Trophoblast cell (in vitro differentiated cells and primary cell): ENCODE measurements at regions not wholly inside any gene's neighbourhood (a gene's known extent, or its start where the extent isn't known, plus 50 kb on each side); places are given as distances from the start of the nearest gene placed in this dataset.

ENCODE experiments used
- DNase-seq, 2 donors: peaks; one replicate each; pipeline ENCODE4 v3.0.0-alpha.2; 2016
- H2AFZ ChIP-seq: 2 replicates; pipeline ENCODE4 v1.6.1; 2013; ENCODE audit warnings: low read length, moderate library complexity, mild to moderate bottlenecking; ENCODE audit not compliant: insufficient read depth, poor library complexity
- H2AK5ac ChIP-seq: 2 replicates; pipeline ENCODE4 v1.6.1; 2013; ENCODE audit warnings: mild to moderate bottlenecking, low read length
- H2BK120ac ChIP-seq: 2 replicates; pipeline ENCODE4 v1.6.1; 2013; ENCODE audit warnings: low read length, mild to moderate bottlenecking, moderate library complexity; ENCODE audit not compliant: insufficient read depth, poor library complexity
- H2BK12ac ChIP-seq: 2 replicates; pipeline ENCODE4 v1.6.1; 2013; ENCODE audit warnings: mild to moderate bottlenecking, low read length, moderate library complexity
- H2BK5ac ChIP-seq: 2 replicates; pipeline ENCODE4 v1.6.1; 2013; ENCODE audit warnings: low read length, low read depth, moderate library complexity, mild to moderate bottlenecking; ENCODE audit not compliant: poor library complexity
- H3K14ac ChIP-seq: 2 replicates; pipeline ENCODE4 v1.6.1; 2013; ENCODE audit warnings: mild to moderate bottlenecking, low read length
- H3K18ac ChIP-seq: 2 replicates; pipeline ENCODE4 v1.6.1; 2013; ENCODE audit warnings: mild to moderate bottlenecking, low read length
- H3K23ac ChIP-seq: 2 replicates; pipeline ENCODE4 v1.6.1; 2013; ENCODE audit warnings: low read length
- H3K27ac ChIP-seq: 2 replicates; pipeline ENCODE4 v1.5.1; 2013; ENCODE audit warnings: low read depth, mild to moderate bottlenecking, inconsistent platforms, low read length, moderate library complexity
- H3K27me3 ChIP-seq: 2 replicates; pipeline ENCODE4 v1.6.1; 2013; ENCODE audit warnings: inconsistent platforms, mild to moderate bottlenecking, low read length, moderate library complexity; ENCODE audit not compliant: insufficient read depth
- H3K36me3 ChIP-seq, 2 experiments: 1 replicate in 1 of 2; 2 replicates in 1 of 2; pipeline ENCODE4 v1.6.1; 2013; ENCODE audit warnings: low read length in 2 of 2, mild to moderate bottlenecking in 2 of 2, moderate library complexity in 1 of 2; ENCODE audit not compliant: insufficient read depth in 2 of 2, control insufficient read depth in 1 of 2
- H3K4ac ChIP-seq: 2 replicates; pipeline ENCODE4 v1.6.1; 2013; ENCODE audit warnings: low read depth, mild to moderate bottlenecking, low read length, moderate library complexity
- H3K4me1 ChIP-seq, 2 experiments: 1 replicate in 1 of 2; 2 replicates in 1 of 2; pipeline ENCODE4 v1.6.1; 2013; ENCODE audit warnings: low read length in 2 of 2, mild to moderate bottlenecking in 2 of 2, moderate library complexity in 1 of 2; ENCODE audit not compliant: insufficient read depth in 2 of 2, control insufficient read depth in 1 of 2
- H3K4me2 ChIP-seq: 2 replicates; pipeline ENCODE4 v1.6.1; 2013; ENCODE audit warnings: inconsistent platforms, mild to moderate bottlenecking, low read length, moderate library complexity
- H3K4me3 ChIP-seq: 2 replicates; pipeline ENCODE4 v1.5.1; 2013; ENCODE audit warnings: mild to moderate bottlenecking, low read depth, low read length, inconsistent platforms
- H3K79me1 ChIP-seq: one replicate; pipeline ENCODE4 v1.6.1; 2013; ENCODE audit warnings: low read length
- H3K79me2 ChIP-seq: 2 replicates; pipeline ENCODE4 v1.6.1; 2013; ENCODE audit warnings: low read length, mild to moderate bottlenecking; ENCODE audit not compliant: control insufficient read depth, insufficient read depth, poor library complexity
- H3K9ac ChIP-seq: 2 replicates; pipeline ENCODE4 v1.6.1; 2013; ENCODE audit warnings: mild to moderate bottlenecking, low read length
- H3K9me3 ChIP-seq: 2 replicates; pipeline ENCODE4 v1.6.1; 2013; ENCODE audit warnings: low read depth, mild to moderate bottlenecking, control low read depth, inconsistent platforms, low read length; ENCODE audit not compliant: insufficient read depth
- H4K12ac ChIP-seq: 2 replicates; pipeline ENCODE4 v1.6.1; 2013; ENCODE audit warnings: low read depth, mild to moderate bottlenecking, low read length, moderate library complexity
- H4K8ac ChIP-seq: 2 replicates; pipeline ENCODE4 v1.6.1; 2013; ENCODE audit warnings: low read depth, mild to moderate bottlenecking, low read length, moderate library complexity
- H4K91ac ChIP-seq: one replicate; pipeline ENCODE4 v1.6.1; 2013; ENCODE audit warnings: low read depth, mild to moderate bottlenecking, low read length, moderate library complexity
- WGBS: extraction: QIAGEN DNeasy Blood & Tissue Kit; methylation state at CpG from one replicate; pipeline ENCODE4 v1.1.7; 2013; ENCODE audit warnings: missing lambda C conversion rate; ENCODE audit not compliant: insufficient read length, insufficient coverage; ENCODE audit errors: extremely low coverage; 5-methylcytosine and 5-hydroxymethylcytosine counted together

DNA sequence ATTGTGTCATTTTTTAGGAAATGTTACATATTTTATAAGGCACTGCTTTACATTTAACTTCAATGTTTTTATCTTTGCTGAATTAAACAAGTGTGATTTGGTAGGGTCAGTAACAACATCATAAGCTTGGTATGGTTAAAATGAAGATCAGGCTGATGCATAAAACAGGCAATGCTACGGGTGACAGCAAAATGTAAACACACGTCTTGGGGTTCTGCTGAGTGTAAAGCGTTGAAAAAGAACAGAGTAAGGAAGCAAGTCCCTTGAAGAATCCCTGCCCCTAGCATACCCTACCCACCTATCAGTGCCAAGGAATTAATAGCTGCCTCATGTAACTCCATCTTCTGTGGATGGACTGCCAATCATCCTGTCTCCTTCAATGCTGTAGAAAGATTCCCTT is 157.0 kb downstream of the CBLL2 start:
- Histone ChIP-seq H3K4me3 (no peak overlapping the region), H3K9me3 (no peaks in the 10 kb centered on the region), H2AFZ (no peak overlapping the region), H2BK12ac (no peak overlapping the region), H3K27ac (no peak overlapping the region), H3K79me2 (no peaks in the 10 kb centered on the region), H3K9ac (no peak overlapping the region), H3K14ac (no peak overlapping the region), H3K4me1 (no peaks in the 10 kb centered on the region), H2BK5ac (no peak overlapping the region), H3K27me3 (no peaks in the 10 kb centered on the region), H3K4ac (no peak overlapping the region), H3K23ac (no peak overlapping the region), H2BK120ac (no peak overlapping the region), H3K79me1 (no peaks in the 10 kb centered on the region), H3K36me3 (no peaks in the 10 kb centered on the region), H4K8ac (no peak overlapping the region), H3K4me2 (no peak overlapping the region), H4K91ac (no peak overlapping the region), H4K12ac (no peak overlapping the region), H2AK5ac (no peak overlapping the region), H3K18ac (no peak overlapping the region)
- WGBS = no CpG with 5 or more reads among the region's 3 CpGs
- no peak for DNase-seq

DNA sequence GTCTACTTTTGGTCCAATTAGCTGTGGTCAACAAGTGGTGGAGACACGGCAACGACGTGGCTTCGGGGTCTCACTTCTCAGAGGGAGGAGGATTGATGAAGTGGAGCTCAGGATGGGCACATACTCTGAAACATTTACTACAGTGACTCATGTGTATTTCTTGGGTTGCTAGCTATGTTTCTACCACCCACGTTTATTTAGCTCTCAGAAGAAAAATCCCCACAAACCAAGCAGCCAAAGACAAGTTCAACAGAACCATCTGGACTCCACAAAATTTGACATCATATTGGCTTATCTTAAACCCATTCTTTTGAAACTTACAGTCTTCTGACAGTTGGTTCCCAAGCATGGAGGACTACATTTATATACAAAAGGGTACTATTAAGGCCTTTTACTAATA is 158.0 kb downstream of the CBLL2 start:
- Histone ChIP-seq H2BK5ac (no peak overlapping the region), H4K12ac (no peak overlapping the region), H3K4me2 (no peak overlapping the region), H4K91ac (no peak overlapping the region), H3K4me3 (no peak overlapping the region), H2AFZ (no peak overlapping the region), H3K27ac (no peak overlapping the region), H3K36me3 (no peaks in the 10 kb centered on the region), H3K27me3 (no peaks in the 10 kb centered on the region), H4K8ac (no peak overlapping the region), H3K79me1 (no peaks in the 10 kb centered on the region), H2BK12ac (no peak overlapping the region), H3K4me1 (no peaks in the 10 kb centered on the region), H3K4ac (no peak overlapping the region), H2BK120ac (no peak overlapping the region), H3K23ac (no peak overlapping the region), H3K9ac (no peak overlapping the region), H2AK5ac (no peak overlapping the region), H3K14ac (no peak overlapping the region), H3K79me2 (no peaks in the 10 kb centered on the region), H3K9me3 (no peaks in the 10 kb centered on the region), H3K18ac (no peak overlapping the region)
- DNase-seq = no peak
- no CpG with 5 or more reads among the region's 5 CpGs for WGBS

- H3K36me3 ChIP-seq = no peaks in the 10 kb centered on the region
- H3K9ac ChIP-seq = no peak overlapping the region
- H3K4me2 ChIP-seq = no peak overlapping the region
- H3K18ac ChIP-seq = no peak overlapping the region
- H3K14ac ChIP-seq = no peak overlapping the region
- H2BK12ac ChIP-seq = no peak overlapping the region
- H3K23ac ChIP-seq = no peak overlapping the region
- no peaks in the 10 kb centered on the region for H3K4me1 ChIP-seq
- WGBS = no CpG with 5 or more reads among the region's 12 CpGs
- H3K27me3 ChIP-seq = no peaks in the 10 kb centered on the region
- H3K79me2 ChIP-seq = no peaks in the 10 kb centered on the region
- no peak overlapping the region for H3K4me3 ChIP-seq
- H2AK5ac ChIP-seq = no peak overlapping the region
- no peaks in the 10 kb centered on the region for H3K79me1 ChIP-seq
- no peak overlapping the region for H2BK120ac ChIP-seq
- H4K12ac ChIP-seq = no peak overlapping the region
- H4K8ac ChIP-seq = no peak overlapping the region
- H3K4ac ChIP-seq = no peak overlapping the region
- H4K91ac ChIP-seq = no peak overlapping the region
- DNase-seq = no peak
- H3K9me3 ChIP-seq = no peaks in the 10 kb centered on the region
- no peak overlapping the region for H2AFZ ChIP-seq
- no peak overlapping the region for H2BK5ac ChIP-seq
- no peak overlapping the region for H3K27ac ChIP-seq
These were observed 160.8 kb downstream of the CBLL2 start for GRCh38 chrX:22433292-22434070.

- Histone ChIP-seq H2BK5ac (no peak overlapping the region), H2AK5ac (no peak overlapping the region), H3K4me2 (no peak overlapping the region), H4K91ac (no peak overlapping the region), H3K23ac (no peak overlapping the region), H3K4me1 (no peaks in the 10 kb centered on the region), H3K27ac (no peak overlapping the region), H2BK120ac (no peak overlapping the region), H3K4ac (no peak overlapping the region), H3K79me1 (no peaks in the 10 kb centered on the region), H3K36me3 (no peaks in the 10 kb centered on the region), H4K8ac (no peak overlapping the region), H3K14ac (no peak overlapping the region), H3K4me3 (no peak overlapping the region), H3K9ac (no peak overlapping the region), H3K9me3 (no peaks in the 10 kb centered on the region), H3K18ac (no peak overlapping the region), H2AFZ (no peak overlapping the region), H3K79me2 (no peaks in the 10 kb centered on the region), H2BK12ac (no peak overlapping the region), H4K12ac (no peak overlapping the region), H3K27me3 (no peaks in the 10 kb centered on the region)
- no CpG with 5 or more reads among the region's 1 CpG for WGBS
- no peak for DNase-seq
These were observed 173.2 kb downstream of the CBLL2 start for GRCh38 chrX:22445880-22446279.
